ENCODE measurements at regions not wholly inside any gene's neighbourhood (a gene's known extent, or its start where the extent isn't known, plus 50 kb on each side); places are given as distances from the start of the nearest gene placed in this dataset.

DNA sequence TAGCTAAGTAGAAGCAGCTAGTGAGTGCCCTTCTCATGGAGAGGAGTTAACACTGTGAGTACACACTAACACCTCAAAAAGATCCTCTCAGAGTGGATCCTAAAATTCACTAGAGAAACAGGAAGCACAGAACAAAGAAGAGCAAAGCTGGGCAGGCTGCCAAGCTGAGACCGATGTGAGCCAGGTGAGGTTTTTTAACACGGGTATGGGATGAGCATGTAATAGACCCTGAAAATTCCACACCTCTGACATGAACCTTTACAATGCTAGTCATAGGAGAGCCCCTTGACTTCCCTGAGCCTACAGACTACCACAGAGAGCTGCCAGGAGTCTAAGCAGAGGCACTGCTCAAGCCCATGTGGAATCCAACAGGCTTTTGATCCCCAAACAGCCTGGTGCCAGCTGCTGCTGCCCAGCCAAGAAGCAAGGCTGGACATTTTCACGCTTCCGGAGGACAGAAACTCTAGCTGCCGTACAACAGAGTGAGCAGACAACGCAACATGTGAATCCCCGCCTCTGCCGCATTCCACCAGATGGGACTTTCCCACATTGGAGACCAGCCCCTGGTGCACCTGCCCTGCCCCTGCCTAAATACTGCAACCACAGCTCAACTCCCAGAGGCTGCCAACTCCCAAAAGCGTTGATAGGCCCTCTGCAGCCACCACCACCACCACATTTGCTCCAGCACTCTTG lies 280.8 kb downstream of the CDH10 start:
- no peaks in the 10 kb centered on the region for H3K36me3 ChIP-seq (ENCODE audit: control insufficient read depth, insufficient read depth, low read length)
- no peaks in the 10 kb centered on the region for H3K27me3 ChIP-seq (ENCODE audit: control insufficient read depth, insufficient read depth, low read length)
- no peak overlapping the region for H3K4me3 ChIP-seq (ENCODE audit: low read depth, low read length)
- no peaks in the 10 kb centered on the region for H3K4me1 ChIP-seq (ENCODE audit: control insufficient read depth, insufficient read depth, low read length)
- H3K27ac ChIP-seq (ENCODE audit: low read depth, low read length) = no peak overlapping the region
- H3K9ac ChIP-seq (ENCODE audit: low read length) = no peak overlapping the region
- 0 out of 2 replicates have a peak, but pooled peaks cover 2% of the 10 kb centered on the region for H3K9me3 ChIP-seq (ENCODE audit: control insufficient read depth, insufficient read depth, low read depth, low read length)

DNA sequence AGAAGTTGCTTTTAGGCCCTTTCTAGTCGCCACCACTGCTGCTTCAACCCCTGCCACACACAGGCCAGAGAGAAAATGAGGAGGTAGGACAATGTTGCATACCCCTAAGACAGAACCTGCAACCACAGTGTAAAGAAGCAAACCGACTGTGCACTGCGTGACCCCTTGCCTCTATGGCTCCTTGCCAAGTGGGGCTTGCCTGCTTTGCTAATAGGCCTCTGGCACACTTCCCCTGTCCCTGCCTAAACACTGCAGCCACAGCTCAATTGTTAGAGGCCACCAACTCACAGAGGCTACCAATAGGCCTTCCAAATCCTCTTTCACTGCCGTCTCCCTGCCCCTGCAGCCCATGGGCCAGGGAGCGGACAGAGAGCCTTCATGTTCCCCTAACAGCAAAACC lies 280.1 kb downstream of the CDH10 start:
- Histone ChIP-seq H3K27me3 (ENCODE audit: control insufficient read depth, insufficient read depth, low read length) (no peaks in the 10 kb centered on the region), H3K36me3 (ENCODE audit: control insufficient read depth, insufficient read depth, low read length) (no peaks in the 10 kb centered on the region), H3K9ac (ENCODE audit: low read length) (no peak overlapping the region), H3K4me3 (ENCODE audit: low read depth, low read length) (no peak overlapping the region), H3K4me1 (ENCODE audit: control insufficient read depth, insufficient read depth, low read length) (no peaks in the 10 kb centered on the region), H3K27ac (ENCODE audit: low read depth, low read length) (no peak overlapping the region), H3K9me3 (ENCODE audit: control insufficient read depth, insufficient read depth, low read depth, low read length) (0 out of 2 replicates have a peak, but pooled peaks cover 2% of the 10 kb centered on the region)

DNA sequence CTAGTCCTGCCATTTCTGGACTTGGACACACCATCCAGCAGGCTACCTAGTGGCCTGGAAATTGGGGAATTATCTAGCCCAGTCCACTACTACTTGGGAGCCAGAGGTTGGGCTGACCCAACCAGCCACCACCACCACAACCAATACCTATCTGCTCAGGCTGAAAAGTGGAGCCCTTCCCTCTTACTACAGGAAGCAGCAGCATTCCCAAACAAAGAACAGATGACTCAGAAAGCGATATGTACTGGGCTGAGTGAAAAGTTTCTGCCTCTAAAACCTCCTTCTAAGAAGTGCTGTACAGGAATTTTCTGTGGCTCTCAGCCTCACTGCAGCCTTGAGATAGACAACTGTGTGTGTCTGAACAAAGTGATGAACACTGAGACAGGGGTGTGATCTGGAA lies 279.4 kb downstream of the CDH10 start:
- H3K27me3 ChIP-seq (ENCODE audit: control insufficient read depth, insufficient read depth, low read length) = no peaks in the 10 kb centered on the region
- H3K9ac ChIP-seq (ENCODE audit: low read length) = no peak overlapping the region
- H3K36me3 ChIP-seq (ENCODE audit: control insufficient read depth, insufficient read depth, low read length) = no peaks in the 10 kb centered on the region
- 0 out of 2 replicates have a peak, but pooled peaks cover 2% of the 10 kb centered on the region for H3K9me3 ChIP-seq (ENCODE audit: control insufficient read depth, insufficient read depth, low read depth, low read length)
- H3K4me1 ChIP-seq (ENCODE audit: control insufficient read depth, insufficient read depth, low read length) = no peaks in the 10 kb centered on the region
- H3K4me3 ChIP-seq (ENCODE audit: low read depth, low read length) = no peak overlapping the region
- no peak overlapping the region for H3K27ac ChIP-seq (ENCODE audit: low read depth, low read length)

DNA sequence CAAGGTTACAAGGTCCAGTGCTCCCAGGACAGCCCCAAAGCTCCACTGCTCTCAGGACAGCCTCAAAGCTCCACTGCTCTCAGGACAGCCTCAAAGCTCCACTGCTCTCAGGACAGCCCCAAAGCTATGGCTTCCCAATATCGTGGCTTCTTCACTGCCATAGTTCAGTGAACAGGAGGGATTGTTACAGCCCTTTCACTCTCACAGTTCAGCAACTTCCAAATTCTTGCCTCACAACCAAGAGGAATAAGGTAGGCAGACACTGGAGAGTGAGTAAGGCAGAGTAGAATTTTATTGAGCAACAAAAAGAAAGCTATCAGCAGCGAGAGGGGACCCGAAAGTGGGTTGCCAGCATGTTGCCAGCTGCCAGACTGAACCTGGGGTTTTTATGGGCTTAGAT lies 277.6 kb downstream of the CDH10 start:
- Histone ChIP-seq H3K4me1 (ENCODE audit: control insufficient read depth, insufficient read depth, low read length) (no peaks in the 10 kb centered on the region), H3K36me3 (ENCODE audit: control insufficient read depth, insufficient read depth, low read length) (no peaks in the 10 kb centered on the region), H3K27ac (ENCODE audit: low read depth, low read length) (no peak overlapping the region), H3K9me3 (ENCODE audit: control insufficient read depth, insufficient read depth, low read depth, low read length) (no peaks in the 10 kb centered on the region), H3K27me3 (ENCODE audit: control insufficient read depth, insufficient read depth, low read length) (no peaks in the 10 kb centered on the region), H3K4me3 (ENCODE audit: low read depth, low read length) (no peak overlapping the region), H3K9ac (ENCODE audit: low read length) (no peak overlapping the region)

DNA sequence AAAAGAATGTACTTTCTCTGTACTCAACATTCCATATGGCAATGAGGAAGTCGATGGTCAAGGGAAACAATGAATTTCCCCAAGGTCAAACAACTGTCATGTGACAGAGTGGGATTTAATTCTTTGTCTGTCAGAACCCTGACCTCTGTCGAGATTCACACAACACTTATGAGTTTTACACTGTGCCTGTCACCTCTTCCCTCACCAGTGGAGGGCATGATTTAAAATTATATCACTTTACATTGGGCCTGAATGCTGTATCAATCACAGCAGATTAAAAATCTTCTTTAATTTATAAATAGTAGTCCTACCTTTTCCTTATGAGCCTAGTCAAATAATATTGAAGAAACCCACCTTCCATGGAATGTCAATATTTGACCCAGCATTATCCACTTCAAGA lies 276.7 kb downstream of the CDH10 start:
- no peak overlapping the region for H3K27ac ChIP-seq (ENCODE audit: low read depth, low read length)
- no peaks in the 10 kb centered on the region for H3K4me1 ChIP-seq (ENCODE audit: control insufficient read depth, insufficient read depth, low read length)
- H3K9me3 ChIP-seq (ENCODE audit: control insufficient read depth, insufficient read depth, low read depth, low read length) = no peaks in the 10 kb centered on the region
- no peak overlapping the region for H3K9ac ChIP-seq (ENCODE audit: low read length)
- H3K4me3 ChIP-seq (ENCODE audit: low read depth, low read length) = no peak overlapping the region
- H3K36me3 ChIP-seq (ENCODE audit: control insufficient read depth, insufficient read depth, low read length) = no peaks in the 10 kb centered on the region
- no peaks in the 10 kb centered on the region for H3K27me3 ChIP-seq (ENCODE audit: control insufficient read depth, insufficient read depth, low read length)

DNA sequence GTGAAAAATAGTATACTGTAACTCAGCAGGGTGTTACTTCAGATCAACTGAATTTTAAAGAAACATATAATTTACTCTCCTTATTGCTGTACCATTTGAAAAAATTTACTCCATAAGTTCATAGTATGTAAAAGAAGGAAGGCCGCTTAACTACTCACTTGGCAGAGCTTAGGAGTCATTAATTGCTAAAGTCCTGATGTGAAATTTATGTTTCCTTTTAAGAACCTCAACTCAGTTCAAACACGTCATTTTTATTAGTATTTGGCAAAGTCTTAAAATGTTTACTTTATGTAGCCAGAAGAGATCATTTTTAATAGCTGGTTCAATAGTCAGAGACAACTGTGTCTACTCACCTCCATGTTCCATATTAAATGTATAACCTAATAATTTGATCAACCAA lies 268.6 kb downstream of the CDH10 start:
- Histone ChIP-seq H3K36me3 (ENCODE audit: control insufficient read depth, insufficient read depth, low read length) (no peaks in the 10 kb centered on the region), H3K27me3 (ENCODE audit: control insufficient read depth, insufficient read depth, low read length) (no peaks in the 10 kb centered on the region), H3K4me3 (ENCODE audit: low read depth, low read length) (no peak overlapping the region), H3K4me1 (ENCODE audit: control insufficient read depth, insufficient read depth, low read length) (no peaks in the 10 kb centered on the region), H3K9ac (ENCODE audit: low read length) (no peak overlapping the region), H3K9me3 (ENCODE audit: control insufficient read depth, insufficient read depth, low read depth, low read length) (no peaks in the 10 kb centered on the region), H3K27ac (ENCODE audit: low read depth, low read length) (no peak overlapping the region)

DNA sequence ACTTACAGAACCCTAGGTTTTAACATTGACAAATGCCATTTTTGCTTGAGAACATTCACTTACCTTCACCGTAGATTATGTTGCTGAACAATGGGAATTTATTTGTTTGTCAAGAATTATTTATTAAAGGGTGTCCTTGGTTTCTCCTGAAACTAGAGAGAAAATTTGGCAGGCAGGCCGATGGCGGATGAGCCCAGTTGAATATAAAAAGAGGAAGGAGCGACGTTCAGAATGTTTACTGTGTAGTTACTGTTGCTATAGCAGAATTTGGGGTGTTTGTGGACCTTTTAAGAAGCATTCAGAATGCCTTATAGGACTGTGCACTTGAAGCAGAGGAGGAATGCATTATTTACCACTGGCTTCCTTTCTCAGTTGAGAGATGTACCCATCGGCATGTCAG lies 268.2 kb downstream of the CDH10 start:
- H3K4me3 ChIP-seq (ENCODE audit: low read depth, low read length) = no peak overlapping the region
- no peak overlapping the region for H3K27ac ChIP-seq (ENCODE audit: low read depth, low read length)
- no peaks in the 10 kb centered on the region for H3K9me3 ChIP-seq (ENCODE audit: control insufficient read depth, insufficient read depth, low read depth, low read length)
- peaks cover 2% of the 10 kb centered on the region; the same call in 1 of the 2 replicates for H3K4me1 ChIP-seq (ENCODE audit: control insufficient read depth, insufficient read depth, low read length)
- H3K9ac ChIP-seq (ENCODE audit: low read length) = no peak overlapping the region
- H3K36me3 ChIP-seq (ENCODE audit: control insufficient read depth, insufficient read depth, low read length) = no peaks in the 10 kb centered on the region
- no peaks in the 10 kb centered on the region for H3K27me3 ChIP-seq (ENCODE audit: control insufficient read depth, insufficient read depth, low read length)

DNA sequence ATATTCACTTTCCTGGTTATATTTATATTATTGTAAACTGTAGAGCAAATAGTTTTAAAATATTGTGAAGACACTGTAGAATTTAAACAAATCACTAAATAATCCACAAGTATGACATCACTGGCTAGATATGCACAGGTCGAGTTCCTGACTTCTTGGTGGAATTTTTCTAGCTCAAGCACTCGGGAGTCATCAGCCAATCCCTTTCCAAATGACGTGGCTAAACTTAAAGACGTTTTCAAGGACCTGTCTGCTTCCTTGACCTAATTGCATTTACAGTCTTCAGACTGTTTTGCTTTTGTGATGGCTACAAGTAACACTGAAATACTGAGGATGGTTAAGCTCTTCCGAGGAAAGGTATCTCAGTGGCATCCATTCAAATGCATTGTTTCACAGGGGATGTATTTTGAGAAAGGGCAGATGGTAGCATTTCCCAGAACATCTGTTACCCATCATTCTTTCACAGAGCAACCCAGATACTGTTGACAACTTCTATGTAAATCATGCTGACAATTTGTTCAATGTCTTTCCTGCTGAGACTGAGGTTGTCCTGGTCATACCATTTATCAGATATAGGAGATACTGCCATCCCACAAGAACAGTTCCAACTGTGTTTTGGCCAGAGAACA lies 262.8 kb downstream of the CDH10 start:
- H3K9me3 ChIP-seq (ENCODE audit: control insufficient read depth, insufficient read depth, low read depth, low read length) = no peaks in the 10 kb centered on the region
- no peak overlapping the region for H3K27ac ChIP-seq (ENCODE audit: low read depth, low read length)
- H3K9ac ChIP-seq (ENCODE audit: low read length) = no peak overlapping the region
- peaks cover 11% of the 10 kb centered on the region for H3K4me1 ChIP-seq (ENCODE audit: control insufficient read depth, insufficient read depth, low read length)
- H3K36me3 ChIP-seq (ENCODE audit: control insufficient read depth, insufficient read depth, low read length) = no peaks in the 10 kb centered on the region
- no peak overlapping the region for H3K4me3 ChIP-seq (ENCODE audit: low read depth, low read length)
- no peaks in the 10 kb centered on the region for H3K27me3 ChIP-seq (ENCODE audit: control insufficient read depth, insufficient read depth, low read length)

DNA sequence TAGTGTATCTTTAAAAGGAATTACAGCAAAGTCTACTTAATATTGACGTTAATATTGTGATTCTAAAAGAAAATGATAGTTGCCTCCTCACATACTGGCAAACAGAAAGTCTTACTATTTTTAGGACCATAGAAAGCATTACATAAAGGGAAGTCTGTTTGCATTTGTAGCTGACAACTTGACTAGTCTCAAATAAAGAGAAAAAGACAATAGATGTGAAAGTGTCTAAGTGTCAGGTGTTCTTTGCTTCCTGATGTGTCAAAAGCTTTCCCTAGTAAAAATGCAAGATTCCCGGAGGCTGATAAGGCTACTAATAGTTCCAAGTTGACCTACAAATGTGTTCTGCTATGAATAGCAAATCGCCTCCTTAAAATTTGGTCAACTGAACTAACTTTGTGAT lies 259.7 kb downstream of the CDH10 start:
- Histone ChIP-seq H3K27ac (ENCODE audit: low read depth, low read length) (no peak overlapping the region), H3K36me3 (ENCODE audit: control insufficient read depth, insufficient read depth, low read length) (no peaks in the 10 kb centered on the region), H3K9me3 (ENCODE audit: control insufficient read depth, insufficient read depth, low read depth, low read length) (no peaks in the 10 kb centered on the region), H3K4me1 (ENCODE audit: control insufficient read depth, insufficient read depth, low read length) (peaks cover 11% of the 10 kb centered on the region), H3K9ac (ENCODE audit: low read length) (no peak overlapping the region), H3K4me3 (ENCODE audit: low read depth, low read length) (no peak overlapping the region), H3K27me3 (ENCODE audit: control insufficient read depth, insufficient read depth, low read length) (no peaks in the 10 kb centered on the region)

DNA sequence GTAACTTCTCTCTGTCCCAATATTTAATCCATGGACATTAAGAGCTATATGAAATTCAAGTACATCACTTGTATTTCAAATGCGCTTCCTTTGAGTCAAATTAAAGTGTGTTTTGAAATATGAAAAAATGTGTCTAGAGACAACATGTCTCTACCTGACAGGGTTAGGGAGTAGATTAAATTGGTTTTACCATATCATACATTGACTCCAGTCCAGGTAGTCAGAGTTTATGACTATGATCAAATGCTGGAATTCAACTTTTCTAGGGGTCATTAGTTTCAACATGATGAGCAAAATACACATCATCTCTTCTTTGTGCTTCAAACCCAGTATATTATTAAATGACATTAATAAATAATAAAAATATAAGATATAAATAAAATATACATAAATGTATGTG lies 259.2 kb downstream of the CDH10 start:
- Histone ChIP-seq H3K9me3 (ENCODE audit: control insufficient read depth, insufficient read depth, low read depth, low read length) (no peaks in the 10 kb centered on the region), H3K36me3 (ENCODE audit: control insufficient read depth, insufficient read depth, low read length) (no peaks in the 10 kb centered on the region), H3K9ac (ENCODE audit: low read length) (no peak overlapping the region), H3K27me3 (ENCODE audit: control insufficient read depth, insufficient read depth, low read length) (no peaks in the 10 kb centered on the region), H3K4me1 (ENCODE audit: control insufficient read depth, insufficient read depth, low read length) (peaks cover 11% of the 10 kb centered on the region), H3K4me3 (ENCODE audit: low read depth, low read length) (no peak overlapping the region), H3K27ac (ENCODE audit: low read depth, low read length) (no peak overlapping the region)

DNA sequence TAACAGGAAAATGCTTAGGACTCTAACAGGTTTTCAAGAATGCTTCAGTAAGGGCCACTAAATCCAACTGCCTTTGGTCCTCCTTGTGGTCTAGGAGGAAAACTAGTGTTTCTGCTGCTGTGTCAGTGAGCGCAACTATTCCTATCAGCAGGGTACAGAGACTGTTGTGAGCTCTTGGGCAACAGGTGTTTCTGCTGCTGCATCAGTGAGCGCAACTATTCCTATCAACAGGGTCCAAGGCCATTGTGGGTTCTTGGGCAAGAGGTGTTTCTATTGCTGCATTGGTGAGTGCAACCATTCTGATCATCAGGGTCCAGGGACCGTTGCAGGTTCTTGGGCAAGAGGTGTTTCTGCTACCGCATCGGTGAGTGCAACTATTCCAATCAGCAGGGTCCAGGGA lies 256.3 kb downstream of the CDH10 start:
- Histone ChIP-seq H3K4me1 (ENCODE audit: control insufficient read depth, insufficient read depth, low read length) (no peaks in the 10 kb centered on the region), H3K27me3 (ENCODE audit: control insufficient read depth, insufficient read depth, low read length) (no peaks in the 10 kb centered on the region), H3K9ac (ENCODE audit: low read length) (no peak overlapping the region), H3K27ac (ENCODE audit: low read depth, low read length) (no peak overlapping the region), H3K36me3 (ENCODE audit: control insufficient read depth, insufficient read depth, low read length) (no peaks in the 10 kb centered on the region), H3K9me3 (ENCODE audit: control insufficient read depth, insufficient read depth, low read depth, low read length) (no peaks in the 10 kb centered on the region), H3K4me3 (ENCODE audit: low read depth, low read length) (no peak overlapping the region)
